Right lobe of liver (tissue), 6 donors: ENCODE measurements at regions not wholly inside any gene's neighbourhood (a gene's known extent, or its start where the extent isn't known, plus 50 kb on each side); places are given as distances from the start of the nearest gene placed in this dataset.

Experiments
- ATAC-seq, 4 donors: fragments of 200-7000 bp; cut with Tn5 transposase; one replicate each; pipeline ENCODE4 v1.9.1; 2020; ENCODE audit warnings: mild to moderate bottlenecking in 4 of 4, moderate library complexity in 4 of 4
- DNase-seq, 3 donors: peaks; one replicate each; pipeline ENCODE4 v3.0.0-alpha.2; 2020
- H3K27ac ChIP-seq, 3 donors: fragments of 200-600 bp; one replicate each; pipeline ENCODE4 v1.8.0; 2022
- H3K27me3 ChIP-seq, 2 donors: fragments of 200-600 bp; one replicate each; pipeline ENCODE4 v1.8.0; 2022
- H3K36me3 ChIP-seq, 4 donors: fragments of 200-600 bp; sonication (generic) in 1 of 4; one replicate each; pipeline versions ENCODE4 v1.5.1 to v1.8.0; 2017 to 2022; ENCODE audit warnings: control low read depth in 1 of 4
- H3K4me1 ChIP-seq, 4 donors: fragments of 200-600 bp; sonication (generic) in 1 of 4; one replicate each; pipeline versions ENCODE4 v1.5.1 to v1.8.0; 2017 to 2022; ENCODE audit warnings: control low read depth in 1 of 4
- H3K4me3 ChIP-seq, 3 donors: fragments of 200-600 bp; one replicate each; pipeline ENCODE4 v1.8.0; 2022
- H3K9me3 ChIP-seq, 4 donors: fragments of 200-600 bp; sonication (generic) in 1 of 4; one replicate each; pipeline versions ENCODE4 v1.5.1 to v1.8.0; 2017 to 2022; ENCODE audit warnings: control low read depth in 1 of 4
- POLR2A ChIP-seq: fragments of 450-650 bp; IDR thresholded peaks from one replicate; pipeline ENCODE4 v1.6.1; 2017; ENCODE audit warnings: antibody characterized with exemption, mild to moderate bottlenecking
- WGBS: methylation state at CpG from one replicate; pipeline ENCODE4 v1.1.6; 2018; ENCODE audit warnings: low coverage, low lambda C conversion rate; ENCODE audit not compliant: insufficient coverage; ENCODE audit errors: missing lambda C conversion rate; 5-methylcytosine and 5-hydroxymethylcytosine counted together
- intact Hi-C, 2 donors: fragments of 100-400 bp; cut with DNase I; formaldehyde crosslinking; loops; one replicate each; pipeline versions ENCODE4 v1.11.2 to v1.14.1; 2022
- TF ChIP-seq, protein P1 (sequence below), 4 donors: fragments of 200-600 bp in 3 of 4; fragments of 450-650 bp in 1 of 4; IDR thresholded peaks; one replicate each; pipeline versions ENCODE4 v1.5.1 to v1.8.0; 2016 to 2022; ENCODE audit warnings: antibody characterized with exemption in 4 of 4, mild to moderate bottlenecking in 2 of 4
- donor health status: DM: no; HTN: yes; CAD: no.
- donor health status: DM: no; HTN: no; CAD: no.
- donor health status: DM: no; HTN: no; CAD: no.
- donor health status: DM: no; HTN: yes; CAD: no.
- donor health status: DM: no; HTN: yes; CAD: no.

DNA sequence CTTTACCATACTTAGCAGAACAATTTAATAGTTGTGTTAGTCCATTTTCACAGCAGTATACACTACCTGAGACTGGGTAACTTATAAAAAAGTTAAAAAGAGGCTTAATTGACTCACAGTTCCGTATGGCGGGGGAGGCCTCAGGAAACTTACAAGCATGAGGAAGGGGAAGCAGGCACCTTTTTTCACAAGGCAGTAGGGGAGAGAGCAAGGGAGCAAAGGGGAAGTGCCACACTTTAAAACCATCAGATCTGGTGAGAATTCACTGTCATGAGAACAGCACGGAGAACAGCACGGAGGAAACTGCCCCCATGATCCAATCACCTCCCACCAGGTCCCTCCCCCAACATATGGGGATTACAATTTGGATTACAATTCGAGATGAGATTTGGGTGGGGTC is 269.9 kb downstream of the MTRR start:
- TF ChIP-seq, protein P1, sequence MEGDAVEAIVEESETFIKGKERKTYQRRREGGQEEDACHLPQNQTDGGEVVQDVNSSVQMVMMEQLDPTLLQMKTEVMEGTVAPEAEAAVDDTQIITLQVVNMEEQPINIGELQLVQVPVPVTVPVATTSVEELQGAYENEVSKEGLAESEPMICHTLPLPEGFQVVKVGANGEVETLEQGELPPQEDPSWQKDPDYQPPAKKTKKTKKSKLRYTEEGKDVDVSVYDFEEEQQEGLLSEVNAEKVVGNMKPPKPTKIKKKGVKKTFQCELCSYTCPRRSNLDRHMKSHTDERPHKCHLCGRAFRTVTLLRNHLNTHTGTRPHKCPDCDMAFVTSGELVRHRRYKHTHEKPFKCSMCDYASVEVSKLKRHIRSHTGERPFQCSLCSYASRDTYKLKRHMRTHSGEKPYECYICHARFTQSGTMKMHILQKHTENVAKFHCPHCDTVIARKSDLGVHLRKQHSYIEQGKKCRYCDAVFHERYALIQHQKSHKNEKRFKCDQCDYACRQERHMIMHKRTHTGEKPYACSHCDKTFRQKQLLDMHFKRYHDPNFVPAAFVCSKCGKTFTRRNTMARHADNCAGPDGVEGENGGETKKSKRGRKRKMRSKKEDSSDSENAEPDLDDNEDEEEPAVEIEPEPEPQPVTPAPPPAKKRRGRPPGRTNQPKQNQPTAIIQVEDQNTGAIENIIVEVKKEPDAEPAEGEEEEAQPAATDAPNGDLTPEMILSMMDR (IDR thresholded peaks at IDR 0.05) = no peak
- TF ChIP-seq POLR2A = no peak
- Histone ChIP-seq H3K4me1 (no peaks in the 10 kb centered on the region), H3K4me3 (no peak overlapping the region), H3K9me3 (no peaks in the 10 kb centered on the region), H3K36me3 (no peaks in the 10 kb centered on the region), H3K27me3 (no peaks in the 10 kb centered on the region), H3K27ac (no peak overlapping the region)
- no peak for DNase-seq
- WGBS = 43% methylated on average over 5 of the region's 5 CpGs
- intact Hi-C loops = no loop called here
- ATAC-seq = no peak

DNA sequence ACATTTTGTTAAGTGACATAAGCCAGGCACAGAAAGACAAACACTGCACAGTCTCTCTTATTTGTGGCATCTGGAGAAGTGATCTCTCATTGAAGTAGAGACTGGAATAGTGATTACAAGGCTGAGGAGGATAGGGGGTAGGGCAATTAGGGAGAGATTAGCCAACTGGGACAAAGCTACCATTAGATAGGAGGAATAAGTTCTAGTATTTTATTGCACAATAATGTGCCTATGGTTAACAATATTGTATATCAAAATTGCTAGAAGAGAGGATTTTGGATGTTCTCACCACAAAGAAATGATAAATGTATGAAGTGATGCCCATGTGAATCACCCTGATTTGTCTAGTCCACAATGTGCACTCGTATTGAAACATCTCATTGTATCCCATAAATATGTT is 281.8 kb downstream of the MTRR start:
- intact Hi-C loops = no loop called here
- WGBS = 50% methylated on average over 1 of the region's 1 CpG
- H3K27ac ChIP-seq = no peak overlapping the region
- H3K4me1 ChIP-seq = no peaks in the 10 kb centered on the region
- no peaks in the 10 kb centered on the region for H3K9me3 ChIP-seq
- ATAC-seq = no peak
- H3K4me3 ChIP-seq = no peak overlapping the region
- H3K27me3 ChIP-seq = no peaks in the 10 kb centered on the region
- TF ChIP-seq POLR2A = no peak
- TF ChIP-seq, protein P1 (IDR thresholded peaks at IDR 0.05) = no peak
- H3K36me3 ChIP-seq = no peaks in the 10 kb centered on the region
- no peak for DNase-seq

DNA sequence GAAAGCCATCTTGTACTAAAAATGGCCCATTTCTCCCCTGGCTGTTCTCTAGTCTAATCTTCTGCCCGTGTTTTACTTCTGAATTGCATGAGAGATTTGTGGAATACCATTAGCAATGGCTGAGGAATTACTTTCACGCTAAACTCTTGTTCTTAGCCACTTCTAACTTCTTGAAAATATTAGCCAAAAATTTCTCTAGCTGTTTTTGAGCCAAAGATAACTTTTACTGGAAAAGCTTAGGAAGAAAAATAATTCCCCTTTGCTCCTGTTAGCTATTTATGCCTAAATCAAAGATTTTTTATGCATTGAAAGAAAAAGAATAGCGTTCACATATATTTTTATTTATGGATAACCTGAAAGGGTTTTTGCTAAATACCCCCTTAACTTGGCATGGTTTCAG is 287.8 kb downstream of the MTRR start:
- Histone ChIP-seq H3K36me3 (no peaks in the 10 kb centered on the region), H3K9me3 (no peaks in the 10 kb centered on the region), H3K27me3 (no peaks in the 10 kb centered on the region), H3K27ac (no peak overlapping the region), H3K4me3 (no peak overlapping the region), H3K4me1 (no peaks in the 10 kb centered on the region)
- intact Hi-C loops = no loop called here
- ATAC-seq (no peak), DNase-seq (no peak)
- WGBS = 41% methylated on average over 3 of the region's 3 CpGs
- TF ChIP-seq, protein P1 (IDR thresholded peaks at IDR 0.05) = no peak
- no peak for TF ChIP-seq POLR2A

DNA sequence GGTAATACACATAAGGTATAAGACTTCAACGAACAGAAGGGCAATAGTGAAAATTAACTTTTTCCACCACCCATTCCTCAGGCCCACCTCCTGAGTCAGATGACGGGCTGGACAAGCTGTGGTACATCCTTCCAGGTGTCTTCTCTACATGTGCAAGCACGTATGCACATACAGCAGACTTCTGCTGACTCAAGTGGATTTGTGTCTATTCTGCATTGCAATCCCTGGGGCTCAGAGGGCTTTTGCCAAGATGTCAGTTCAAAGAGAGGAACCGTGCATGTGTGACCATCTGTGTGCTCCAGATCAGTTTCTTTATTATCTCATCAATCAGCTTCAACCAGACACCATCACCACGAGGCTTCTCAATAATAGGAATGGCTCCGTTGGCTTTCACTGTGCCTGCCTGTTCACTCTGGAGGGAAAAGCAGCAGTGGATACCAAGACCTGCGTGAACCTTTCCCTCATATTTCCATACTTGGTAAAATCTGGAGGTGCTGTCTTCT is 288.4 kb downstream of the MTRR start:
- TF ChIP-seq, protein P1 (IDR thresholded peaks at IDR 0.05) = no peak
- ATAC-seq (no peak), DNase-seq (no peak)
- H3K9me3 ChIP-seq = no peaks in the 10 kb centered on the region
- 52% methylated on average over 5 of the region's 7 CpGs for WGBS
- intact Hi-C loops = no loop called here
- no peaks in the 10 kb centered on the region for H3K4me1 ChIP-seq
- H3K27me3 ChIP-seq = no peaks in the 10 kb centered on the region
- H3K36me3 ChIP-seq = no peaks in the 10 kb centered on the region
- H3K4me3 ChIP-seq = no peak overlapping the region
- H3K27ac ChIP-seq = no peak overlapping the region

DNA sequence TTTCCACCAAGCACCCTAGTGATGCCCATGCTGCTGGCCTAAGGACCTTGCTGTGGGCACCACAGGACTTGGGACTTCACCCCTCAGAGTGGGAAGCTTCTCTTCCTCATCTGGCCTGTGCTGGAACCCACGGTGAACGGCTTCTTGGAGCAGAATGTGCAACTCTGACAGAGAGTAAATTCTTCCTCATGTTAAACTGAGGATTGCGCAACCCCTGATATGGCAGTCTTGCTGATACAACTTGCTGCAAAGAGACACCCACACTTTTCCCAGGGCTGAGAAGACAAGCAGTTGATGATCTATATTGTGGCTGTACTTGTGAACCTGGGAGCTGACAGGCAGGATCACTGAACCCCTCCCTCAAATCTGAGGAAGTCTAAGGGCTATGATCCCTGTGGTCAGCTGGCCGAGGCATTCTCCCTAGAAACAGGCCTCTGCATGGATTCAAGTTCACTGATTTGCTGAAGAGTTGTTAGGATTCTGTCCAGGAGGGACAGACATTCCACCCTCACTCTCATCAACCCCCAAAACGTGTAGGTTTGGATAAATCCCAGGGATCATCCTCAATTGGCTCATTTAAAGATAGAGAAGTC is 307.2 kb downstream of the MTRR start:
- no peak for ATAC-seq
- no peak for DNase-seq
- no peaks in the 10 kb centered on the region for H3K27me3 ChIP-seq
- no peak overlapping the region for H3K27ac ChIP-seq
- TF ChIP-seq, protein P1 (IDR thresholded peaks at IDR 0.05) = no peak
- TF ChIP-seq POLR2A = no peak
- intact Hi-C loops = no loop called here
- H3K9me3 ChIP-seq = no peaks in the 10 kb centered on the region
- WGBS = 35% methylated on average over 4 of the region's 5 CpGs
- no peak overlapping the region for H3K4me3 ChIP-seq
- H3K36me3 ChIP-seq = no peaks in the 10 kb centered on the region
- H3K4me1 ChIP-seq = no peaks in the 10 kb centered on the region
